A549 (cell line): ENCODE measurements at regions not wholly inside any gene's neighbourhood (a gene's known extent, or its start where the extent isn't known, plus 50 kb on each side); places are given as distances from the start of the nearest gene placed in this dataset.

ENCODE experiments used
- CBX8 ChIP-seq: fragments of 200-600 bp; sonication (generic); IDR thresholded peaks from 2 replicates; pipeline ENCODE4 v1.6.1; 2016
- CEBPB ChIP-seq, 2 experiments: fragments of >200 bp in 1 of 2; sonication (Bioruptor Twin) in 1 of 2; formaldehyde crosslinking in 1 of 2; IDR thresholded peaks; 2 replicates each; pipeline ENCODE4 v1.6.1; 2012 to 2016
- ESRRA ChIP-seq: fragments of 150-350 bp; IDR thresholded peaks from 2 replicates; pipeline ENCODE4 v1.6.1; 2014; ENCODE audit warnings: mild to moderate bottlenecking, low read length, borderline replicate concordance
- HMGXB4 ChIP-seq: fragments of 250-450 bp; sonication (Bioruptor Pico); IDR thresholded peaks from 2 replicates; pipeline ENCODE4 v1.5.0; 2021; ENCODE audit warnings: mild to moderate bottlenecking, moderate library complexity, borderline replicate concordance
- KDM1A ChIP-seq: fragments of 200-600 bp; sonication (generic); IDR thresholded peaks from 2 replicates; pipeline ENCODE4 v1.6.1; 2016; ENCODE audit warnings: low read depth, mild to moderate bottlenecking
- POLR2A ChIP-seq: IDR thresholded peaks from 2 replicates; pipeline ENCODE4 v1.6.1; 2012; ENCODE audit warnings: mild to moderate bottlenecking, low read length
- RNF2 ChIP-seq: fragments of 200-600 bp; sonication (generic); IDR thresholded peaks from 2 replicates; pipeline ENCODE4 v1.6.1; 2016; ENCODE audit warnings: low read depth, mild to moderate bottlenecking, antibody characterized with exemption, moderate library complexity, borderline replicate concordance
- SMC3 ChIP-seq: fragments of >200 bp; sonication (Bioruptor Twin); formaldehyde crosslinking; IDR thresholded peaks from 3 replicates; pipeline ENCODE4 v1.6.1; 2018; ENCODE audit warnings: inconsistent platforms
- USF2 ChIP-seq: fragments of 450-650 bp; IDR thresholded peaks from 2 replicates; pipeline ENCODE4 v1.6.1; 2014; ENCODE audit warnings: antibody characterized with exemption
- ZNF302 ChIP-seq: fragments of 250-450 bp; sonication (Bioruptor Pico); IDR thresholded peaks from 2 replicates; pipeline ENCODE4 v1.9.0; 2021; ENCODE audit warnings: inconsistent platforms, mild to moderate bottlenecking, moderate library complexity
- TF ChIP-seq, protein P1 (sequence below): fragments of >200 bp; sonication (Bioruptor Twin); formaldehyde crosslinking; IDR thresholded peaks from 3 replicates; pipeline ENCODE4 v1.5.1; 2016
- TF ChIP-seq, protein P2 (sequence below): IDR thresholded peaks from 2 replicates; pipeline ENCODE4 v1.6.1; 2012
- TF ChIP-seq, protein P3 (sequence below): IDR thresholded peaks from 2 replicates; pipeline ENCODE4 v1.6.1; 2012
- TF ChIP-seq, protein P4 (sequence below): fragments of 150-350 bp; IDR thresholded peaks from 2 replicates; pipeline ENCODE4 v1.6.1; 2014; ENCODE audit warnings: low read depth, mild to moderate bottlenecking, low read length

- TF ChIP-seq, protein P1, sequence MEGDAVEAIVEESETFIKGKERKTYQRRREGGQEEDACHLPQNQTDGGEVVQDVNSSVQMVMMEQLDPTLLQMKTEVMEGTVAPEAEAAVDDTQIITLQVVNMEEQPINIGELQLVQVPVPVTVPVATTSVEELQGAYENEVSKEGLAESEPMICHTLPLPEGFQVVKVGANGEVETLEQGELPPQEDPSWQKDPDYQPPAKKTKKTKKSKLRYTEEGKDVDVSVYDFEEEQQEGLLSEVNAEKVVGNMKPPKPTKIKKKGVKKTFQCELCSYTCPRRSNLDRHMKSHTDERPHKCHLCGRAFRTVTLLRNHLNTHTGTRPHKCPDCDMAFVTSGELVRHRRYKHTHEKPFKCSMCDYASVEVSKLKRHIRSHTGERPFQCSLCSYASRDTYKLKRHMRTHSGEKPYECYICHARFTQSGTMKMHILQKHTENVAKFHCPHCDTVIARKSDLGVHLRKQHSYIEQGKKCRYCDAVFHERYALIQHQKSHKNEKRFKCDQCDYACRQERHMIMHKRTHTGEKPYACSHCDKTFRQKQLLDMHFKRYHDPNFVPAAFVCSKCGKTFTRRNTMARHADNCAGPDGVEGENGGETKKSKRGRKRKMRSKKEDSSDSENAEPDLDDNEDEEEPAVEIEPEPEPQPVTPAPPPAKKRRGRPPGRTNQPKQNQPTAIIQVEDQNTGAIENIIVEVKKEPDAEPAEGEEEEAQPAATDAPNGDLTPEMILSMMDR, result no peak
- TF ChIP-seq RNF2, result no peak
- TF ChIP-seq CEBPB (IDR thresholded peaks at IDR 0.05), result no peak
- no peak for TF ChIP-seq HMGXB4 (CRISPR knock-in tag)
- TF ChIP-seq, protein P2, sequence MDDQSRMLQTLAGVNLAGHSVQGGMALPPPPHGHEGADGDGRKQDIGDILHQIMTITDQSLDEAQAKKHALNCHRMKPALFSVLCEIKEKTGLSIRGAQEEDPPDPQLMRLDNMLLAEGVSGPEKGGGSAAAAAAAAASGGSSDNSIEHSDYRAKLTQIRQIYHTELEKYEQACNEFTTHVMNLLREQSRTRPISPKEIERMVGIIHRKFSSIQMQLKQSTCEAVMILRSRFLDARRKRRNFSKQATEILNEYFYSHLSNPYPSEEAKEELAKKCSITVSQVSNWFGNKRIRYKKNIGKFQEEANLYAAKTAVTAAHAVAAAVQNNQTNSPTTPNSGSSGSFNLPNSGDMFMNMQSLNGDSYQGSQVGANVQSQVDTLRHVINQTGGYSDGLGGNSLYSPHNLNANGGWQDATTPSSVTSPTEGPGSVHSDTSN, result no peak
- TF ChIP-seq, protein P3, sequence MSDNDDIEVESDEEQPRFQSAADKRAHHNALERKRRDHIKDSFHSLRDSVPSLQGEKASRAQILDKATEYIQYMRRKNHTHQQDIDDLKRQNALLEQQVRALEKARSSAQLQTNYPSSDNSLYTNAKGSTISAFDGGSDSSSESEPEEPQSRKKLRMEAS, result no peak
- TF ChIP-seq USF2, result no peak
- TF ChIP-seq CBX8, result no peak
- TF ChIP-seq POLR2A, result no peak
- no peak for TF ChIP-seq ZNF302
- no peak for TF ChIP-seq ESRRA
- TF ChIP-seq, protein P4, sequence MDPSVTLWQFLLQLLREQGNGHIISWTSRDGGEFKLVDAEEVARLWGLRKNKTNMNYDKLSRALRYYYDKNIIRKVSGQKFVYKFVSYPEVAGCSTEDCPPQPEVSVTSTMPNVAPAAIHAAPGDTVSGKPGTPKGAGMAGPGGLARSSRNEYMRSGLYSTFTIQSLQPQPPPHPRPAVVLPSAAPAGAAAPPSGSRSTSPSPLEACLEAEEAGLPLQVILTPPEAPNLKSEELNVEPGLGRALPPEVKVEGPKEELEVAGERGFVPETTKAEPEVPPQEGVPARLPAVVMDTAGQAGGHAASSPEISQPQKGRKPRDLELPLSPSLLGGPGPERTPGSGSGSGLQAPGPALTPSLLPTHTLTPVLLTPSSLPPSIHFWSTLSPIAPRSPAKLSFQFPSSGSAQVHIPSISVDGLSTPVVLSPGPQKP, result no peak
- no peak for TF ChIP-seq KDM1A
- no peak for TF ChIP-seq SMC3
Observed at GRCh38 chr17:34098699-34099098, 156.4 kb upstream of the CCL2 start.
